ENCODE measurements at regions not wholly inside any gene's neighbourhood (a gene's known extent, or its start where the extent isn't known, plus 50 kb on each side); places are given as distances from the start of the nearest gene placed in this dataset.

GRCh38 chr4:35423104-35423503 is 821.2 kb downstream of the ARAP2 start:
- H3K4me1 ChIP-seq (ENCODE audit: control insufficient read depth, insufficient read depth, low read length), result no peaks in the 10 kb centered on the region
- no peaks in the 10 kb centered on the region for H3K36me3 ChIP-seq (ENCODE audit: control insufficient read depth, insufficient read depth, low read length)
- no peak overlapping the region for H3K9ac ChIP-seq (ENCODE audit: low read length)
- no peaks in the 10 kb centered on the region for H3K9me3 ChIP-seq (ENCODE audit: control insufficient read depth, insufficient read depth, low read depth, low read length)
- H3K27ac ChIP-seq (ENCODE audit: low read depth, low read length), result no peak overlapping the region
- H3K4me3 ChIP-seq (ENCODE audit: low read depth, low read length), result no peak overlapping the region
- H3K27me3 ChIP-seq (ENCODE audit: control insufficient read depth, insufficient read depth, low read length), result no peaks in the 10 kb centered on the region

- Histone ChIP-seq H3K27ac (ENCODE audit: low read depth, low read length) (no peak overlapping the region), H3K4me3 (ENCODE audit: low read depth, low read length) (no peak overlapping the region), H3K9ac (ENCODE audit: low read length) (no peak overlapping the region), H3K9me3 (ENCODE audit: control insufficient read depth, insufficient read depth, low read depth, low read length) (peaks cover 10% of the 10 kb centered on the region), H3K36me3 (ENCODE audit: control insufficient read depth, insufficient read depth, low read length) (no peaks in the 10 kb centered on the region), H3K27me3 (ENCODE audit: control insufficient read depth, insufficient read depth, low read length) (no peaks in the 10 kb centered on the region), H3K4me1 (ENCODE audit: control insufficient read depth, insufficient read depth, low read length) (no peaks in the 10 kb centered on the region)
Observed at GRCh38 chr4:35447474-35447873, 796.8 kb downstream of the ARAP2 start.

- Histone ChIP-seq H3K4me3 (ENCODE audit: low read depth, low read length) (no peak overlapping the region), H3K4me1 (ENCODE audit: control insufficient read depth, insufficient read depth, low read length) (no peaks in the 10 kb centered on the region), H3K27ac (ENCODE audit: low read depth, low read length) (no peak overlapping the region), H3K27me3 (ENCODE audit: control insufficient read depth, insufficient read depth, low read length) (no peaks in the 10 kb centered on the region), H3K36me3 (ENCODE audit: control insufficient read depth, insufficient read depth, low read length) (no peaks in the 10 kb centered on the region), H3K9me3 (ENCODE audit: control insufficient read depth, insufficient read depth, low read depth, low read length) (no peaks in the 10 kb centered on the region), H3K9ac (ENCODE audit: low read length) (no peak overlapping the region)
Observed at GRCh38 chr4:35459045-35459444, 785.3 kb downstream of the ARAP2 start.

- H3K4me1 ChIP-seq (ENCODE audit: control insufficient read depth, insufficient read depth, low read length), result no peaks in the 10 kb centered on the region
- no peaks in the 10 kb centered on the region for H3K27me3 ChIP-seq (ENCODE audit: control insufficient read depth, insufficient read depth, low read length)
- no peaks in the 10 kb centered on the region for H3K9me3 ChIP-seq (ENCODE audit: control insufficient read depth, insufficient read depth, low read depth, low read length)
- H3K4me3 ChIP-seq (ENCODE audit: low read depth, low read length), result no peak overlapping the region
- no peak overlapping the region for H3K27ac ChIP-seq (ENCODE audit: low read depth, low read length)
- H3K9ac ChIP-seq (ENCODE audit: low read length), result no peak overlapping the region
- no peaks in the 10 kb centered on the region for H3K36me3 ChIP-seq (ENCODE audit: control insufficient read depth, insufficient read depth, low read length)
Observed at GRCh38 chr4:35461931-35462659, 782.2 kb downstream of the ARAP2 start.

- no peaks in the 10 kb centered on the region for H3K9me3 ChIP-seq (ENCODE audit: control insufficient read depth, insufficient read depth, low read depth, low read length)
- H3K27ac ChIP-seq (ENCODE audit: low read depth, low read length), result no peak overlapping the region
Observed at GRCh38 chr4:35463251-35463952, 780.9 kb downstream of the ARAP2 start.

GRCh38 chr4:35464964-35465528 is 779.3 kb downstream of the ARAP2 start:
- Histone ChIP-seq H3K36me3 (ENCODE audit: control insufficient read depth, insufficient read depth, low read length) (no peaks in the 10 kb centered on the region), H3K4me1 (ENCODE audit: control insufficient read depth, insufficient read depth, low read length) (no peaks in the 10 kb centered on the region), H3K9ac (ENCODE audit: low read length) (no peak overlapping the region), H3K27ac (ENCODE audit: low read depth, low read length) (no peak overlapping the region), H3K4me3 (ENCODE audit: low read depth, low read length) (no peak overlapping the region), H3K9me3 (ENCODE audit: control insufficient read depth, insufficient read depth, low read depth, low read length) (no peaks in the 10 kb centered on the region), H3K27me3 (ENCODE audit: control insufficient read depth, insufficient read depth, low read length) (no peaks in the 10 kb centered on the region)

More at GRCh38 chr4:35463251-35463952, 780.9 kb downstream of the ARAP2 start:
- Histone ChIP-seq H3K36me3 (ENCODE audit: control insufficient read depth, insufficient read depth, low read length) (no peaks in the 10 kb centered on the region), H3K27me3 (ENCODE audit: control insufficient read depth, insufficient read depth, low read length) (no peaks in the 10 kb centered on the region), H3K9ac (ENCODE audit: low read length) (no peak overlapping the region), H3K4me3 (ENCODE audit: low read depth, low read length) (no peak overlapping the region), H3K4me1 (ENCODE audit: control insufficient read depth, insufficient read depth, low read length) (no peaks in the 10 kb centered on the region)

GRCh38 chr4:35491093-35491492 is 753.2 kb downstream of the ARAP2 start:
- no peaks in the 10 kb centered on the region for H3K36me3 ChIP-seq (ENCODE audit: control insufficient read depth, insufficient read depth, low read length)
- H3K9me3 ChIP-seq (ENCODE audit: control insufficient read depth, insufficient read depth, low read depth, low read length), result 0 out of 2 replicates have a peak, but pooled peaks cover 3% of the 10 kb centered on the region
- H3K4me3 ChIP-seq (ENCODE audit: low read depth, low read length), result no peak overlapping the region

GRCh38 chr4:35493977-35494376 is 750.3 kb downstream of the ARAP2 start:
- H3K36me3 ChIP-seq (ENCODE audit: control insufficient read depth, insufficient read depth, low read length), result no peaks in the 10 kb centered on the region
- H3K9me3 ChIP-seq (ENCODE audit: control insufficient read depth, insufficient read depth, low read depth, low read length), result 0 out of 2 replicates have a peak, but pooled peaks cover 3% of the 10 kb centered on the region
- no peak overlapping the region for H3K27ac ChIP-seq (ENCODE audit: low read depth, low read length)
- no peak overlapping the region for H3K9ac ChIP-seq (ENCODE audit: low read length)
- H3K4me3 ChIP-seq (ENCODE audit: low read depth, low read length), result no peak overlapping the region
- H3K27me3 ChIP-seq (ENCODE audit: control insufficient read depth, insufficient read depth, low read length), result no peaks in the 10 kb centered on the region
- no peaks in the 10 kb centered on the region for H3K4me1 ChIP-seq (ENCODE audit: control insufficient read depth, insufficient read depth, low read length)

More at GRCh38 chr4:35491093-35491492, 753.2 kb downstream of the ARAP2 start:
- H3K27me3 ChIP-seq (ENCODE audit: control insufficient read depth, insufficient read depth, low read length), result no peaks in the 10 kb centered on the region
- H3K9ac ChIP-seq (ENCODE audit: low read length), result no peak overlapping the region
- H3K4me1 ChIP-seq (ENCODE audit: control insufficient read depth, insufficient read depth, low read length), result no peaks in the 10 kb centered on the region
- H3K27ac ChIP-seq (ENCODE audit: low read depth, low read length), result no peak overlapping the region

- H3K9ac ChIP-seq (ENCODE audit: low read length), result no peak overlapping the region
- H3K9me3 ChIP-seq (ENCODE audit: control insufficient read depth, insufficient read depth, low read depth, low read length), result 0 out of 2 replicates have a peak, but pooled peaks cover 3% of the 10 kb centered on the region
- no peaks in the 10 kb centered on the region for H3K27me3 ChIP-seq (ENCODE audit: control insufficient read depth, insufficient read depth, low read length)
- H3K4me1 ChIP-seq (ENCODE audit: control insufficient read depth, insufficient read depth, low read length), result no peaks in the 10 kb centered on the region
- no peak overlapping the region for H3K4me3 ChIP-seq (ENCODE audit: low read depth, low read length)
- H3K36me3 ChIP-seq (ENCODE audit: control insufficient read depth, insufficient read depth, low read length), result no peaks in the 10 kb centered on the region
- H3K27ac ChIP-seq (ENCODE audit: low read depth, low read length), result no peak overlapping the region
Observed at GRCh38 chr4:35494955-35495354, 749.4 kb downstream of the ARAP2 start.

GRCh38 chr4:35500812-35501211 is 743.5 kb downstream of the ARAP2 start:
- no peaks in the 10 kb centered on the region for H3K4me1 ChIP-seq (ENCODE audit: control insufficient read depth, insufficient read depth, low read length)
- H3K27ac ChIP-seq (ENCODE audit: low read depth, low read length), result no peak overlapping the region
- no peaks in the 10 kb centered on the region for H3K36me3 ChIP-seq (ENCODE audit: control insufficient read depth, insufficient read depth, low read length)
- H3K27me3 ChIP-seq (ENCODE audit: control insufficient read depth, insufficient read depth, low read length), result no peaks in the 10 kb centered on the region
- no peak overlapping the region for H3K4me3 ChIP-seq (ENCODE audit: low read depth, low read length)
- H3K9me3 ChIP-seq (ENCODE audit: control insufficient read depth, insufficient read depth, low read depth, low read length), result no peaks in the 10 kb centered on the region
- no peak overlapping the region for H3K9ac ChIP-seq (ENCODE audit: low read length)

- H3K27ac ChIP-seq (ENCODE audit: low read depth, low read length), result no peak overlapping the region
Observed at GRCh38 chr4:35503435-35503834, 740.9 kb downstream of the ARAP2 start.

More at GRCh38 chr4:35503435-35503834, 740.9 kb downstream of the ARAP2 start:
- Histone ChIP-seq H3K27me3 (ENCODE audit: control insufficient read depth, insufficient read depth, low read length) (no peaks in the 10 kb centered on the region), H3K4me1 (ENCODE audit: control insufficient read depth, insufficient read depth, low read length) (no peaks in the 10 kb centered on the region), H3K9ac (ENCODE audit: low read length) (no peak overlapping the region), H3K4me3 (ENCODE audit: low read depth, low read length) (no peak overlapping the region), H3K9me3 (ENCODE audit: control insufficient read depth, insufficient read depth, low read depth, low read length) (no peaks in the 10 kb centered on the region), H3K36me3 (ENCODE audit: control insufficient read depth, insufficient read depth, low read length) (no peaks in the 10 kb centered on the region)
